Sigmoid colon (tissue), 4 donors: ENCODE measurements at regions not wholly inside any gene's neighbourhood (a gene's known extent, or its start where the extent isn't known, plus 50 kb on each side); places are given as distances from the start of the nearest gene placed in this dataset.

Source experiments
- CTCF ChIP-seq, 4 experiments: fragments of 450-650 bp in 3 of 4; fragments of 200-600 bp in 1 of 4; IDR thresholded peaks; one replicate each; pipeline ENCODE4 v1.5.1; 2016 to 2019; ENCODE audit warnings: antibody characterized with exemption in 4 of 4, mild to moderate bottlenecking in 3 of 4, moderate library complexity in 2 of 4
- EP300 ChIP-seq, 4 donors: sonication (generic); formaldehyde crosslinking; IDR thresholded peaks; one replicate each; pipeline ENCODE4 v1.6.1; 2017; ENCODE audit warnings: antibody characterized with exemption in 4 of 4
- POLR2A ChIP-seq, 2 donors: fragments of 450-650 bp; IDR thresholded peaks; one replicate each; pipeline ENCODE4 v1.6.1; 2016; ENCODE audit warnings: antibody characterized with exemption in 2 of 2, mild to moderate bottlenecking in 2 of 2, moderate library complexity in 2 of 2
- POLR2AphosphoS5 ChIP-seq, 4 donors: sonication (generic); formaldehyde crosslinking; IDR thresholded peaks; one replicate each; pipeline ENCODE4 v1.6.1; 2017; ENCODE audit warnings: antibody characterized with exemption in 4 of 4

GRCh38 chr1:30318864-30319718, 404.3 kb downstream of the MATN1 start:
- TF ChIP-seq CTCF (IDR thresholded peaks at IDR 0.05) (no peak), POLR2A (IDR thresholded peaks at IDR 0.05) (no peak), EP300 (IDR thresholded peaks at IDR 0.05) (no peak), POLR2AphosphoS5 (IDR thresholded peaks at IDR 0.05) (no peak)
